Keratinocyte (primary cell): ENCODE measurements at regions not wholly inside any gene's neighbourhood (a gene's known extent, or its start where the extent isn't known, plus 50 kb on each side); places are given as distances from the start of the nearest gene placed in this dataset.
A peak's percentile ranks its signal among the peaks of the same experiment; 100 is the strongest.

Source experiments
- DNase-seq: peaks from one replicate; pipeline ENCODE4 v3.0.0-alpha.2; 2011; ENCODE audit warnings: low read depth, missing footprints, low spot score
- FAIRE-seq: peaks from 2 replicates; lab custom pipeline; 2011; peaks lifted over from hg19 to GRCh38; lab: Jason Lieb, UNC
- H2AFZ ChIP-seq: 2 replicates; pipeline ENCODE4 v1.6.0; 2012; ENCODE audit warnings: low read length, control low read depth, inconsistent platforms; ENCODE audit not compliant: control insufficient read depth
- H3K27ac ChIP-seq: 2 replicates; pipeline ENCODE4 v1.5.1; 2011; ENCODE audit warnings: low read length; ENCODE audit not compliant: control insufficient read depth, insufficient read depth
- H3K27me3 ChIP-seq: 3 replicates; pipeline ENCODE4 v1.6.0; 2011; ENCODE audit warnings: low read length; ENCODE audit not compliant: control insufficient read depth, insufficient read depth; ENCODE audit errors: extremely low read depth
- H3K36me3 ChIP-seq, 2 experiments: 2 replicates in 1 of 2; 3 replicates in 1 of 2; pipeline ENCODE4 v1.5.1; 2011; ENCODE audit warnings: low read length in 2 of 2, mild to moderate bottlenecking in 1 of 2; ENCODE audit not compliant: control insufficient read depth in 2 of 2, insufficient read depth in 2 of 2; ENCODE audit errors: extremely low read depth in 1 of 2
- H3K4me1 ChIP-seq: 3 replicates; pipeline ENCODE4 v1.5.1; 2011; ENCODE audit warnings: low read length; ENCODE audit not compliant: control insufficient read depth, insufficient read depth; ENCODE audit errors: extremely low read depth
- H3K4me2 ChIP-seq: 3 replicates; pipeline ENCODE4 v1.6.0; 2011; ENCODE audit warnings: low read depth, low read length; ENCODE audit not compliant: control insufficient read depth, insufficient read depth; ENCODE audit errors: extremely low read depth
- H3K4me3 ChIP-seq, 3 experiments: fragments of 200-600 bp in 1 of 3; sonication (generic) in 1 of 3; 2 replicates in 2 of 3; 3 replicates in 1 of 3; pipeline ENCODE4 v1.5.1; 2011 to 2016; ENCODE audit warnings: low read length in 3 of 3, mild to moderate bottlenecking in 3 of 3, control low read depth in 2 of 3, inconsistent platforms in 1 of 3, low read depth in 1 of 3, mixed read lengths in 1 of 3, mixed run types in 1 of 3, moderate library complexity in 1 of 3; ENCODE audit not compliant: control insufficient read depth in 2 of 3, insufficient read depth in 2 of 3; ENCODE audit errors: extremely low read depth in 1 of 3
- H3K79me2 ChIP-seq: 2 replicates; pipeline ENCODE4 v1.6.0; 2012; ENCODE audit warnings: low read length; ENCODE audit not compliant: control insufficient read depth, insufficient read depth
- H3K9ac ChIP-seq: 3 replicates; pipeline ENCODE4 v1.6.0; 2011; ENCODE audit warnings: low read length; ENCODE audit not compliant: control insufficient read depth, insufficient read depth; ENCODE audit errors: extremely low read depth
- H3K9me1 ChIP-seq: 3 replicates; pipeline ENCODE4 v1.6.0; 2011; ENCODE audit warnings: low read length; ENCODE audit not compliant: control insufficient read depth, insufficient read depth; ENCODE audit errors: extremely low read depth
- H3K9me3 ChIP-seq: 2 replicates; pipeline ENCODE4 v1.5.1; 2012; ENCODE audit warnings: low read depth, low read length; ENCODE audit not compliant: control insufficient read depth
- H4K20me1 ChIP-seq: 3 replicates; pipeline ENCODE4 v1.6.0; 2011; ENCODE audit warnings: low read length; ENCODE audit not compliant: control insufficient read depth, insufficient read depth; ENCODE audit errors: extremely low read depth
- EZH2 ChIP-seq: IDR thresholded peaks from one replicate; pipeline ENCODE4 v1.6.1; 2012; ENCODE audit warnings: inconsistent platforms, mild to moderate bottlenecking, low read length, moderate library complexity
- dilution Hi-C: fragments of 300-500 bp; cut with MboI; formaldehyde crosslinking; loops from one replicate; pipeline ENCODE4 v1.7.0; 2020; ENCODE audit warnings: low sequenced_read_pairs; ENCODE audit not compliant: extremely low pct_ligation_motif_present
- TF ChIP-seq, protein P1 (sequence below), 3 experiments: IDR thresholded peaks in 1 of 3; conservative IDR thresholded peaks in 1 of 3; optimal IDR thresholded peaks in 1 of 3; 2 replicates in 2 of 3; 3 replicates in 1 of 3; pipeline versions ENCODE3 to v1.5.1; 2011; ENCODE audit warnings: low read length in 3 of 3, mild to moderate bottlenecking in 3 of 3, moderate library complexity in 2 of 3, control low read depth in 1 of 3, inconsistent platforms in 1 of 3; ENCODE audit not compliant: insufficient read depth in 2 of 3; ENCODE audit errors: extremely low read depth in 1 of 3

DNA sequence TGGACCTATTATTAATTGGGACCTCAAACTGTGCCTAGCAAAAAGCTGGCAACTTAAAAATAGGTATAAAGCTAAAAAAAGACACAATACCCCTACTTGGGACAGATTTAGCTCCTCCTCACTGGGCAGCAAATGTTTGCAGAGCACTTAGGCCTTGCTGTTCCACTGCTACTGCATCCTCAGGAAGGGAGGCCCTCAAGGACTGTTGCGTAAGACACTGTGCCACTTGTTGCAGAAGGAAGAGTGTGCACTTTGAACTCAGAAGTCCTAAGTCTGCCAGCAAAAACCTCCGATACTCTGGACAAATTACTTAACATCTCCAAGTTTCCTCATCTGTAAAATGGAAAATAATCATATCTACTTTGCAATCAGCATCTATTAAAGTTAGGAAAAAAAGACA, 322.9 kb downstream of the BARHL2 start:
- FAIRE-seq (no peak), DNase-seq (no peak)
- Histone ChIP-seq H3K9me1 (no peaks in the 10 kb centered on the region), H3K79me2 (no peaks in the 10 kb centered on the region), H3K36me3 (no peaks in the 10 kb centered on the region), H2AFZ (no peak overlapping the region), H3K4me2 (no peak overlapping the region), H4K20me1 (no peaks in the 10 kb centered on the region), H3K9me3 (no peaks in the 10 kb centered on the region), H3K9ac (no peak overlapping the region), H3K4me1 (peaks cover 19% of the 10 kb centered on the region), H3K4me3 (no peak overlapping the region), H3K27me3 (no peaks in the 10 kb centered on the region), H3K27ac (no peak overlapping the region)
- dilution Hi-C loops: no loop called here
- no peak for TF ChIP-seq EZH2
- TF ChIP-seq, protein P1, sequence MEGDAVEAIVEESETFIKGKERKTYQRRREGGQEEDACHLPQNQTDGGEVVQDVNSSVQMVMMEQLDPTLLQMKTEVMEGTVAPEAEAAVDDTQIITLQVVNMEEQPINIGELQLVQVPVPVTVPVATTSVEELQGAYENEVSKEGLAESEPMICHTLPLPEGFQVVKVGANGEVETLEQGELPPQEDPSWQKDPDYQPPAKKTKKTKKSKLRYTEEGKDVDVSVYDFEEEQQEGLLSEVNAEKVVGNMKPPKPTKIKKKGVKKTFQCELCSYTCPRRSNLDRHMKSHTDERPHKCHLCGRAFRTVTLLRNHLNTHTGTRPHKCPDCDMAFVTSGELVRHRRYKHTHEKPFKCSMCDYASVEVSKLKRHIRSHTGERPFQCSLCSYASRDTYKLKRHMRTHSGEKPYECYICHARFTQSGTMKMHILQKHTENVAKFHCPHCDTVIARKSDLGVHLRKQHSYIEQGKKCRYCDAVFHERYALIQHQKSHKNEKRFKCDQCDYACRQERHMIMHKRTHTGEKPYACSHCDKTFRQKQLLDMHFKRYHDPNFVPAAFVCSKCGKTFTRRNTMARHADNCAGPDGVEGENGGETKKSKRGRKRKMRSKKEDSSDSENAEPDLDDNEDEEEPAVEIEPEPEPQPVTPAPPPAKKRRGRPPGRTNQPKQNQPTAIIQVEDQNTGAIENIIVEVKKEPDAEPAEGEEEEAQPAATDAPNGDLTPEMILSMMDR (optimal IDR thresholded peaks at IDR 0.05 in 1 of 3, IDR thresholded peaks at IDR 0.05 in 1 of 3, conservative IDR thresholded peaks at IDR 0.05 in 1 of 3; ENCODE audit: extremely low read depth in 1 of 3, insufficient read depth in 2 of 3, low read length in 3 of 3): no peak

DNA sequence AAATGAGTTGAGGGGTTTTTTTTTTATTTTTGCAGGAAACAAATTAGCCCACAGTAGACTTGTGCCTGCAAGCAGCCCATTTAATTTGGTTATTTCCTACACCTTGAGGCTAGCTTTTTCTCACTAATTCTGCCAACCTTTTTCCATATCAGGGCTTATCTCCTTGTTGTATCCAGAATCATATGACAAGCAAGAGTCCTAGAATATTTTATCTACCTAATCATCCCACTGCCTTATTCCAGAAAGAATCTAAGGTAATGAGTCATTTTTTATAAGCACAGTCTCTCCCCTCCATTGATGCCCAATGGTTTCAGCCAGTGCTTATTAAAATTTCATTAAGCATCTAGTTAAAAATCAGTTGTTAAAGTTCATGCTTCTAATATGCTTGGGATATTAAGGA, 324.1 kb downstream of the BARHL2 start:
- dilution Hi-C loops: no loop called here
- FAIRE-seq: peak; percentile 62

More for the DNA sequence above, 324.1 kb downstream of the BARHL2 start:
- no peak overlapping the region for H3K9ac ChIP-seq
- H3K9me1 ChIP-seq: no peaks in the 10 kb centered on the region
- peak overlapping the region; percentile 10 for H3K27ac ChIP-seq
- H3K4me3 ChIP-seq: no peak overlapping the region
- DNase-seq: peak; percentile 26
- no peak for TF ChIP-seq EZH2
- TF ChIP-seq, protein P1 (optimal IDR thresholded peaks at IDR 0.05 in 1 of 3, IDR thresholded peaks at IDR 0.05 in 1 of 3, conservative IDR thresholded peaks at IDR 0.05 in 1 of 3; ENCODE audit: extremely low read depth in 1 of 3, insufficient read depth in 2 of 3, low read length in 3 of 3): no peak
- H3K36me3 ChIP-seq: no peaks in the 10 kb centered on the region
- H3K4me2 ChIP-seq: no peak overlapping the region
- H4K20me1 ChIP-seq: no peaks in the 10 kb centered on the region
- H3K9me3 ChIP-seq: no peaks in the 10 kb centered on the region
- no peaks in the 10 kb centered on the region for H3K27me3 ChIP-seq
- no peak overlapping the region for H2AFZ ChIP-seq
- peaks cover 19% of the 10 kb centered on the region for H3K4me1 ChIP-seq
- H3K79me2 ChIP-seq: no peaks in the 10 kb centered on the region
